Nephron progenitor cell (in vitro differentiated cells): ENCODE measurements at regions not wholly inside any gene's neighbourhood (a gene's known extent, or its start where the extent isn't known, plus 50 kb on each side); places are given as distances from the start of the nearest gene placed in this dataset.

Experiments
- DNase-seq: peaks from one replicate; pipeline ENCODE4 v3.0.0; 2021
- H3K27ac Mint-ChIP-seq: 2 replicates; pipeline ENCODE4 v1.8.0; 2021; ENCODE audit warnings: mild to moderate bottlenecking, moderate library complexity, mixed read lengths
- H3K27me3 Mint-ChIP-seq: 2 replicates; pipeline ENCODE4 v1.8.0; 2021; ENCODE audit warnings: mild to moderate bottlenecking, low read depth, mixed read lengths; ENCODE audit not compliant: poor library complexity
- H3K36me3 Mint-ChIP-seq: 2 replicates; pipeline ENCODE4 v1.8.0; 2021; ENCODE audit warnings: low read depth, mixed read lengths
- H3K4me1 Mint-ChIP-seq: 2 replicates; pipeline ENCODE4 v1.8.0; 2021; ENCODE audit warnings: mixed read lengths
- H3K4me3 Mint-ChIP-seq: 2 replicates; pipeline ENCODE4 v1.8.0; 2021; ENCODE audit warnings: mild to moderate bottlenecking, moderate library complexity, mixed read lengths
- H3K9me3 Mint-ChIP-seq: 2 replicates; pipeline ENCODE4 v1.8.0; 2021; ENCODE audit warnings: mild to moderate bottlenecking, moderate library complexity, mixed read lengths
- CTCF ChIP-seq: fragments of 200-600 bp; sonication (generic); IDR thresholded peaks from 2 replicates; pipeline ENCODE4 v1.5.0; 2021; ENCODE audit warnings: antibody characterized with exemption

GRCh38 chr2:122747670-122748069 is 992.2 kb downstream of the TSN start:
- TF ChIP-seq CTCF: no peak
- H3K4me3 Mint-ChIP-seq: no peak overlapping the region
- H3K36me3 Mint-ChIP-seq: no peaks in the 10 kb centered on the region
- no peaks in the 10 kb centered on the region for H3K9me3 Mint-ChIP-seq
- no peaks in the 10 kb centered on the region for H3K27me3 Mint-ChIP-seq
- no peak overlapping the region for H3K27ac Mint-ChIP-seq
- no peak for DNase-seq
- no peaks in the 10 kb centered on the region for H3K4me1 Mint-ChIP-seq

- Mint-ChIP-seq H3K9me3 (no peaks in the 10 kb centered on the region), H3K4me3 (no peak overlapping the region), H3K27me3 (no peaks in the 10 kb centered on the region), H3K4me1 (no peaks in the 10 kb centered on the region), H3K27ac (no peak overlapping the region), H3K36me3 (no peaks in the 10 kb centered on the region)
- no peak for TF ChIP-seq CTCF
- no peak for DNase-seq
These were observed 993.1 kb downstream of the TSN start for GRCh38 chr2:122748552-122749011.

GRCh38 chr2:122749405-122749804 is 994.0 kb downstream of the TSN start:
- Mint-ChIP-seq H3K9me3 (no peaks in the 10 kb centered on the region), H3K27me3 (no peaks in the 10 kb centered on the region), H3K27ac (no peak overlapping the region), H3K36me3 (no peaks in the 10 kb centered on the region), H3K4me3 (no peak overlapping the region), H3K4me1 (no peaks in the 10 kb centered on the region)
- DNase-seq: no peak
- no peak for TF ChIP-seq CTCF

GRCh38 chr2:122750095-122750494 is 994.6 kb downstream of the TSN start:
- no peaks in the 10 kb centered on the region for H3K4me1 Mint-ChIP-seq
- H3K27ac Mint-ChIP-seq: no peak overlapping the region
- DNase-seq: no peak
- TF ChIP-seq CTCF: no peak
- H3K4me3 Mint-ChIP-seq: no peak overlapping the region
- H3K27me3 Mint-ChIP-seq: no peaks in the 10 kb centered on the region
- H3K9me3 Mint-ChIP-seq: no peaks in the 10 kb centered on the region
- no peaks in the 10 kb centered on the region for H3K36me3 Mint-ChIP-seq

GRCh38 chr2:122750808-122751207 is 995.4 kb downstream of the TSN start:
- no peaks in the 10 kb centered on the region for H3K27me3 Mint-ChIP-seq
- no peak overlapping the region for H3K27ac Mint-ChIP-seq
- no peaks in the 10 kb centered on the region for H3K36me3 Mint-ChIP-seq
- no peak overlapping the region for H3K4me3 Mint-ChIP-seq
- no peak for DNase-seq
- no peak for TF ChIP-seq CTCF
- no peaks in the 10 kb centered on the region for H3K9me3 Mint-ChIP-seq
- no peaks in the 10 kb centered on the region for H3K4me1 Mint-ChIP-seq

- no peak for DNase-seq
- Mint-ChIP-seq H3K27me3 (no peaks in the 10 kb centered on the region), H3K4me3 (no peak overlapping the region), H3K27ac (no peak overlapping the region), H3K36me3 (no peaks in the 10 kb centered on the region), H3K4me1 (no peaks in the 10 kb centered on the region), H3K9me3 (no peaks in the 10 kb centered on the region)
- TF ChIP-seq CTCF: no peak
These were observed 997.9 kb downstream of the TSN start for GRCh38 chr2:122753336-122753735.
